ENCODE measurements at regions not wholly inside any gene's neighbourhood (a gene's known extent, or its start where the extent isn't known, plus 50 kb on each side); places are given as distances from the start of the nearest gene placed in this dataset.
A peak's percentile ranks its signal among the peaks of the same experiment; 100 is the strongest.

DNA sequence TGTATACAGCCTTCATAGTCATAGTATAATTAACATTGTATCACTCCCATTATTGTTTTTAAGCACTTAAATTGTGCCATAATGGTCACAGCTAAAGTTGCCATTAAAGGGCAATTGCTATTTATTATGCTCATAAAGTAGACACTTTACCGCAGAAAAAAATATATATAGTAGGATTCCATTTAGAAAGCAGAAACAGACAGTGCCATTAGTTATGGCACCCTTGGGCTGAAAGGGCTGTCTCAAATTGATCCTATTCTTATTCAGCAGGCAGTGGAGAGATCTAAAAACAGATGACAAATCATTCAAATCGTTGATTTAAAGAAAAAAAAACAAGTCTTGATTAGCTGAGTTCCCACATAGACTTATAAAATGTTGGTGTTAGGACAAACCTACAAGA lies 514.2 kb upstream of the ROBO2 start (continued):
- TF ChIP-seq, protein P1, sequence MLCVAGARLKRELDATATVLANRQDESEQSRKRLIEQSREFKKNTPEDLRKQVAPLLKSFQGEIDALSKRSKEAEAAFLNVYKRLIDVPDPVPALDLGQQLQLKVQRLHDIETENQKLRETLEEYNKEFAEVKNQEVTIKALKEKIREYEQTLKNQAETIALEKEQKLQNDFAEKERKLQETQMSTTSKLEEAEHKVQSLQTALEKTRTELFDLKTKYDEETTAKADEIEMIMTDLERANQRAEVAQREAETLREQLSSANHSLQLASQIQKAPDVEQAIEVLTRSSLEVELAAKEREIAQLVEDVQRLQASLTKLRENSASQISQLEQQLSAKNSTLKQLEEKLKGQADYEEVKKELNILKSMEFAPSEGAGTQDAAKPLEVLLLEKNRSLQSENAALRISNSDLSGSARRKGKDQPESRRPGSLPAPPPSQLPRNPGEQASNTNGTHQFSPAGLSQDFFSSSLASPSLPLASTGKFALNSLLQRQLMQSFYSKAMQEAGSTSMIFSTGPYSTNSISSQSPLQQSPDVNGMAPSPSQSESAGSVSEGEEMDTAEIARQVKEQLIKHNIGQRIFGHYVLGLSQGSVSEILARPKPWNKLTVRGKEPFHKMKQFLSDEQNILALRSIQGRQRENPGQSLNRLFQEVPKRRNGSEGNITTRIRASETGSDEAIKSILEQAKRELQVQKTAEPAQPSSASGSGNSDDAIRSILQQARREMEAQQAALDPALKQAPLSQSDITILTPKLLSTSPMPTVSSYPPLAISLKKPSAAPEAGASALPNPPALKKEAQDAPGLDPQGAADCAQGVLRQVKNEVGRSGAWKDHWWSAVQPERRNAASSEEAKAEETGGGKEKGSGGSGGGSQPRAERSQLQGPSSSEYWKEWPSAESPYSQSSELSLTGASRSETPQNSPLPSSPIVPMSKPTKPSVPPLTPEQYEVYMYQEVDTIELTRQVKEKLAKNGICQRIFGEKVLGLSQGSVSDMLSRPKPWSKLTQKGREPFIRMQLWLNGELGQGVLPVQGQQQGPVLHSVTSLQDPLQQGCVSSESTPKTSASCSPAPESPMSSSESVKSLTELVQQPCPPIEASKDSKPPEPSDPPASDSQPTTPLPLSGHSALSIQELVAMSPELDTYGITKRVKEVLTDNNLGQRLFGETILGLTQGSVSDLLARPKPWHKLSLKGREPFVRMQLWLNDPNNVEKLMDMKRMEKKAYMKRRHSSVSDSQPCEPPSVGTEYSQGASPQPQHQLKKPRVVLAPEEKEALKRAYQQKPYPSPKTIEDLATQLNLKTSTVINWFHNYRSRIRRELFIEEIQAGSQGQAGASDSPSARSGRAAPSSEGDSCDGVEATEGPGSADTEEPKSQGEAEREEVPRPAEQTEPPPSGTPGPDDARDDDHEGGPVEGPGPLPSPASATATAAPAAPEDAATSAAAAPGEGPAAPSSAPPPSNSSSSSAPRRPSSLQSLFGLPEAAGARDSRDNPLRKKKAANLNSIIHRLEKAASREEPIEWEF (IDR thresholded peaks at IDR 0.05; ENCODE audit: insufficient replicate concordance, low read depth, low read length) = no peak
- no peak for TF ChIP-seq ZNF207 (IDR thresholded peaks at IDR 0.05; ENCODE audit: borderline replicate concordance)
- no peak for TF ChIP-seq SUZ12 (IDR thresholded peaks at IDR 0.05; ENCODE audit: unreplicated experiment)

DNA sequence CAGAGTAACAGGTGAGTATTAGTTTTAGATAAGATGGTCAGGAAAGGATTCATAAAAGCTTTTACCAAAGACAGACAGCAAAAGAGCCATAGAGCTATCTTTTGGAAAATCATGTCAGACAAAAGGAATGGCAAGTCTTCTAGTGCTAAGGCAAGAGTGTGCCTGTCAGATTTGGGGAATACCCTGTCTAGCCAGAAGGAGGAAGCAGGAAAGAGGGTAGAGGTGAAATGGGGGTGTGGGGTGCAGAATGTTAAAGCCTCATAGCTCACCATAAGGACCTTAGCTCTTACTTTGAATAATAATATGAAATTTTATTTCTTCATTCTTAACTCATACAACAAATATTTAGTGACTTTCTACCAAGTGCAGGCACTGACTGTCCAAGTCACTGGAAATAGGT lies 512.1 kb upstream of the ROBO2 start:
- H2AFZ ChIP-seq (ENCODE audit: control insufficient read depth, low read depth, low read length) = no peak overlapping the region
- in situ Hi-C loops (cut with MboI) (no loop called here), intact Hi-C loops (cut with micrococcal nuclease; ENCODE audit: unreplicated experiment) (no loop called here)
- DNase-seq (ENCODE audit: low read depth, low spot score) (no peak), ATAC-seq (no peak), FAIRE-seq (no peak)
- H3K27ac ChIP-seq (ENCODE audit: control insufficient read depth, insufficient read depth) = no peak overlapping the region
- no peak overlapping the region for H3K4me2 ChIP-seq (ENCODE audit: control insufficient read depth, insufficient read depth)
- ChIA-PET RAD21 (ENCODE audit: unreplicated experiment) (no interaction called here), SMC1A (ENCODE audit: uncharacterized antibody, unreplicated experiment) (interaction anchor here (1.1 kb wide), 1 partner anchor 13 kb away, joined by 3 read pairs; no protein-coding TSS in a partner anchor), CTCF (interaction anchor here (1.2 to 1.5 kb wide), 2 partner anchors 29 to 42 kb away, joined by 3 to 4 read pairs; no protein-coding TSS in a partner anchor), POLR2A (interaction anchor here (0.6 kb wide), 1 partner anchor 52 kb away, joined by 4 read pairs; no protein-coding TSS in a partner anchor)
- BruUV-seq (replicated peaks) = no TSS peak
- H3K36me3 ChIP-seq (ENCODE audit: control insufficient read depth in 2 of 2, insufficient read depth in 2 of 2, low read length in 1 of 2) = no peaks in the 10 kb centered on the region
- H3K27me3 ChIP-seq (replicated peaks in 1 of 2; ENCODE audit: control insufficient read depth in 2 of 2, insufficient read depth in 2 of 2, low read length in 1 of 2) = no peaks in the 10 kb centered on the region
- no peak overlapping the region for H3K9ac ChIP-seq (ENCODE audit: control insufficient read depth, insufficient read depth, low read length)
- H3K9me3 ChIP-seq (replicated peaks; ENCODE audit: control insufficient read depth, insufficient read depth, low read length) = no peaks in the 10 kb centered on the region
- no peaks in the 10 kb centered on the region for H3K4me1 ChIP-seq (ENCODE audit: control insufficient read depth, insufficient read depth, low read length)
- no peak overlapping the region for H3K4me3 ChIP-seq
- no peaks in the 10 kb centered on the region for H4K20me1 ChIP-seq (ENCODE audit: control insufficient read depth, insufficient read depth)
- H3K79me2 ChIP-seq (ENCODE audit: control insufficient read depth, insufficient read depth, low read length) = no peaks in the 10 kb centered on the region
- 0 out of 2 replicates have a peak, but pooled peaks have one; percentile 12 for TF ChIP-seq RUNX3 (IDR thresholded peaks at IDR 0.05; ENCODE audit: low read length)
- TF ChIP-seq, protein P2, sequence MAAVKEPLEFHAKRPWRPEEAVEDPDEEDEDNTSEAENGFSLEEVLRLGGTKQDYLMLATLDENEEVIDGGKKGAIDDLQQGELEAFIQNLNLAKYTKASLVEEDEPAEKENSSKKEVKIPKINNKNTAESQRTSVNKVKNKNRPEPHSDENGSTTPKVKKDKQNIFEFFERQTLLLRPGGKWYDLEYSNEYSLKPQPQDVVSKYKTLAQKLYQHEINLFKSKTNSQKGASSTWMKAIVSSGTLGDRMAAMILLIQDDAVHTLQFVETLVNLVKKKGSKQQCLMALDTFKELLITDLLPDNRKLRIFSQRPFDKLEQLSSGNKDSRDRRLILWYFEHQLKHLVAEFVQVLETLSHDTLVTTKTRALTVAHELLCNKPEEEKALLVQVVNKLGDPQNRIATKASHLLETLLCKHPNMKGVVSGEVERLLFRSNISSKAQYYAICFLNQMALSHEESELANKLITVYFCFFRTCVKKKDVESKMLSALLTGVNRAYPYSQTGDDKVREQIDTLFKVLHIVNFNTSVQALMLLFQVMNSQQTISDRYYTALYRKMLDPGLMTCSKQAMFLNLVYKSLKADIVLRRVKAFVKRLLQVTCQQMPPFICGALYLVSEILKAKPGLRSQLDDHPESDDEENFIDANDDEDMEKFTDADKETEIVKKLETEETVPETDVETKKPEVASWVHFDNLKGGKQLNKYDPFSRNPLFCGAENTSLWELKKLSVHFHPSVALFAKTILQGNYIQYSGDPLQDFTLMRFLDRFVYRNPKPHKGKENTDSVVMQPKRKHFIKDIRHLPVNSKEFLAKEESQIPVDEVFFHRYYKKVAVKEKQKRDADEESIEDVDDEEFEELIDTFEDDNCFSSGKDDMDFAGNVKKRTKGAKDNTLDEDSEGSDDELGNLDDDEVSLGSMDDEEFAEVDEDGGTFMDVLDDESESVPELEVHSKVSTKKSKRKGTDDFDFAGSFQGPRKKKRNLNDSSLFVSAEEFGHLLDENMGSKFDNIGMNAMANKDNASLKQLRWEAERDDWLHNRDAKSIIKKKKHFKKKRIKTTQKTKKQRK (IDR thresholded peaks at IDR 0.05; ENCODE audit: low read depth, low read length) = no peak
